Spleen (tissue), 7 donors: ENCODE measurements at regions not wholly inside any gene's neighbourhood (a gene's known extent, or its start where the extent isn't known, plus 50 kb on each side); places are given as distances from the start of the nearest gene placed in this dataset.

Experiments
- CTCF ChIP-seq, 11 experiments: fragments of 200-600 bp in 7 of 11; fragments of 450-650 bp in 4 of 11; sonication (generic) in 4 of 11; IDR thresholded peaks in 8 of 11; conservative IDR thresholded peaks in 3 of 11; 1 replicate in 7 of 11; 2 replicates in 4 of 11; pipeline versions ENCODE4 v1.4.0 to v1.8.0; 2016 to 2021; ENCODE audit warnings: antibody characterized with exemption in 11 of 11, inconsistent platforms in 4 of 11, mild to moderate bottlenecking in 1 of 11
- POLR2AphosphoS5 ChIP-seq, 3 donors: sonication (generic); formaldehyde crosslinking; IDR thresholded peaks; one replicate each; pipeline ENCODE4 v1.5.1; 2017; ENCODE audit warnings: antibody characterized with exemption in 3 of 3
- donor health status: DM: no; HTN: no; CAD: no; lungs with moderate emphysema.
- donor health status: DM: no; HTN: no; CAD: no.
- donor health status: DM: no; HTN: no; CAD: no.

- TF ChIP-seq CTCF (IDR thresholded peaks at IDR 0.05 in 8 of 11, conservative IDR thresholded peaks at IDR 0.05 in 3 of 11), result no peak
- no peak for TF ChIP-seq POLR2AphosphoS5 (IDR thresholded peaks at IDR 0.05)
These were observed 69.6 kb upstream of the LEP start for GRCh38 chr7:128171342-128171918.
